ENCODE measurements at regions not wholly inside any gene's neighbourhood (a gene's known extent, or its start where the extent isn't known, plus 50 kb on each side); places are given as distances from the start of the nearest gene placed in this dataset.

DNA sequence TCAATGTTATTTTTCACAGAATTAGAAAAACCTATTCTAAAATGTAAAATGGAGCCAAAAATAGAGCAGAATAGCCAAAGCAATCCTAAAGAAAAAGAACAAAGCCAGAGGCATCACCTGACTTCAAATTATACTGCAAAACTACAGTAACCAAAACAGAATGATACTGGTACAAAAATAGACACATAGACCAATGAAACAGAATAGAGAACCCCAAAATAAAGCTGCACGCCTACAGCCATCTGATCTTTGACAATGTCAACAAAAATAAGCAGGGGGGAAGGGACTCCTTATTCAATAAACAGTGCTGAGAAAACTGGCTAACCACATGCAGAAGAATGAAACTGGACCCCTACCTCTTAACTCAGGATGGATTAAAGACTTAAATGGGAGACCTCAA lies 65.8 kb upstream of the PDE4D start:
- no peak for DNase-seq

DNA sequence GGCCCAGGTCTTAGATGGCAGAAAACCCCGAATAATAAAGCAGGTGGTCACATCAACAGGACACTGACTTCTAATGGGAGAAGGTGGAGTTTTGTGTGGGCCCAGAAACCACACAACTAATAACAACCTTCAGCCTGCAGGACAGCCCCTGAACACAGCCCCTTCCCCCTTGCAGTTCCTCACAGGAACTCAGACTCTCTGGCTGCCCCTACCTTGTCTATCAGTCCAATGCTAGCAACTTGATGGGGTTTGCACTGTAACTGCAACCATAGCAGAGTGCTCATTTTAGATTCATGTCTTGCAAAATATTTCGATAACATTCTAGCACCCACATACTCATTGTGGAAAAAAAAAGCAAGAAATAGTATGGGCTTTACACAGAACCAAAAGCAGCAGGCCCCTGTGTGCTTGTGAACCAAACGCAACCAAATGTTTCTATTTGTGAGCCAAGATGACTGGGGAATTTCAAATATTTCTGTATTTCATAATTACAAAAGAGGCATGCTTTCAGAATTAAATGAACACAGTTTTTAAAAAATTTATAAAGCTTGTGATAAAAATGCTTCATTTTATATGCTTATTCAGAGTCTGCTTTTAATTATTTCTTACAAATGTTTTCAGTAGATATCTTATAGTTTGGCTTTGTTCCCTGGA lies 62.7 kb upstream of the PDE4D start:
- no peak for DNase-seq

- DNase-seq: no peak
Observed at GRCh38 chr5:59955241-59955640, 61.7 kb upstream of the PDE4D start.

GRCh38 chr5:59943452-59944113 lies 50.1 kb upstream of the PDE4D start:
- DNase-seq: no peak

Measured in right lung (tissue), 2 donors.